ENCODE measurements at regions not wholly inside any gene's neighbourhood (a gene's known extent, or its start where the extent isn't known, plus 50 kb on each side); places are given as distances from the start of the nearest gene placed in this dataset.

- ChIA-PET CTCF (ENCODE audit: partially characterized antibody) (interaction anchor here (0.6 to 2.1 kb wide), 20 partner anchors 12 to 1122 kb away, joined by 3 to 19 read pairs (median 3); no protein-coding TSS in a partner anchor), POLR2A (ENCODE audit: partially characterized antibody) (no interaction called here)
- H4K8ac ChIP-seq (ENCODE audit: extremely low read depth, insufficient read depth, low read length): no peak overlapping the region
- H3K36me3 ChIP-seq (ENCODE audit: control insufficient read depth in 2 of 4, insufficient read depth in 4 of 4, low read length in 3 of 4): no peaks in the 10 kb centered on the region
- no peak overlapping the region for H2BK15ac ChIP-seq (ENCODE audit: low read length)
- DNase-seq (ENCODE audit: low read depth in 1 of 2, low spot score in 2 of 2) (no peak), FAIRE-seq (no peak)
- H3K23me2 ChIP-seq (ENCODE audit: low read depth, low read length): no peaks in the 10 kb centered on the region; the same call in 1 of the 2 replicates
- H3K23ac ChIP-seq (ENCODE audit: insufficient read length): no peak overlapping the region
- no peaks in the 10 kb centered on the region for H3K9me3 ChIP-seq (ENCODE audit: insufficient read depth in 2 of 2, low read depth in 1 of 2, low read length in 1 of 2)
- H2BK12ac ChIP-seq (ENCODE audit: low read depth, low read length): no peak overlapping the region
- no peak overlapping the region for H3K9ac ChIP-seq (replicated peaks in 1 of 4; ENCODE audit: extremely low read depth in 1 of 4, low read depth in 3 of 4, low read length in 3 of 4)
- no peaks in the 10 kb centered on the region for H3K79me2 ChIP-seq (ENCODE audit: control insufficient read depth in 1 of 2, insufficient read depth in 2 of 2, low read length in 2 of 2)
- WGBS, 2 experiments (ENCODE audit: extremely low coverage in 1 of 2, insufficient coverage in 1 of 2, insufficient read length in 1 of 2, insufficient replicate concordance in 2 of 2, low coverage in 1 of 2, low lambda C conversion rate in 2 of 2, missing lambda C conversion rate in 1 of 2): 88% methylated on average over 5 of the region's 5 CpGs; no CpG with 5 or more reads in 1 of the 2 experiments
- H4K91ac ChIP-seq (replicated peaks; ENCODE audit: insufficient read length, low read length): no peak overlapping the region
- H3K14ac ChIP-seq (ENCODE audit: insufficient read length): no peak overlapping the region
- H2AK5ac ChIP-seq (ENCODE audit: low read depth, low read length): no peak overlapping the region
- H2BK120ac ChIP-seq (replicated peaks; ENCODE audit: low read depth, low read length): no peak overlapping the region
- no peak overlapping the region for H4K5ac ChIP-seq (ENCODE audit: insufficient read length, low read depth, low read length)
- no peak overlapping the region for H3K56ac ChIP-seq (replicated peaks; ENCODE audit: insufficient read length, low read depth, low read length)
- no peak overlapping the region for H2BK20ac ChIP-seq (ENCODE audit: low read length)
- H2BK5ac ChIP-seq (ENCODE audit: low read depth, low read length): no peak overlapping the region
- H2AFZ ChIP-seq (ENCODE audit: low read length): no peak overlapping the region
- H3K18ac ChIP-seq (ENCODE audit: extremely low read depth, low read length): no peak overlapping the region
- no peaks in the 10 kb centered on the region for H3K27me3 ChIP-seq (replicated peaks in 1 of 4; ENCODE audit: control insufficient read depth in 3 of 4, extremely low read depth in 1 of 4, insufficient read depth in 3 of 4, low read length in 3 of 4)
- H4K20me1 ChIP-seq (replicated peaks in 1 of 2; ENCODE audit: control insufficient read depth in 1 of 2, insufficient read depth in 2 of 2, low read length in 2 of 2): no peaks in the 10 kb centered on the region
- no peak overlapping the region for H3K27ac ChIP-seq (ENCODE audit: low read depth, low read length)
- H3K79me1 ChIP-seq (ENCODE audit: low read depth, low read length): no peaks in the 10 kb centered on the region
- no peak overlapping the region for H3K4me3 ChIP-seq (ENCODE audit: extremely low read depth in 1 of 4, insufficient read depth in 2 of 4, low read depth in 3 of 4, low read length in 4 of 4)
- no peak overlapping the region for H3K4me2 ChIP-seq (ENCODE audit: insufficient read depth in 1 of 2, low read depth in 2 of 2, low read length in 2 of 2)
- H3K4me1 ChIP-seq (replicated peaks in 1 of 4; ENCODE audit: control insufficient read depth in 3 of 4, insufficient read depth in 4 of 4, low read length in 3 of 4): no peaks in the 10 kb centered on the region
- H3K4ac ChIP-seq (replicated peaks; ENCODE audit: insufficient read length, low read depth, low read length): no peak overlapping the region
- TF ChIP-seq RNF2 (IDR thresholded peaks at IDR 0.05; ENCODE audit: borderline replicate concordance, low read depth, low read length, missing control alignments, poor library complexity, severe bottlenecking) (no peak), EGR1 (IDR thresholded peaks at IDR 0.05; ENCODE audit: borderline replicate concordance, low read depth, low read length) (no peak), SP1 (IDR thresholded peaks at IDR 0.05; ENCODE audit: low read depth, low read length) (no peak), CEBPB (IDR thresholded peaks at IDR 0.05; ENCODE audit: low read depth, low read length) (no peak), BRCA1 (IDR thresholded peaks at IDR 0.05; ENCODE audit: low read depth, low read length) (no peak), SIRT6 (IDR thresholded peaks at IDR 0.05; ENCODE audit: low read length) (no peak), EP300 (IDR thresholded peaks at IDR 0.05; ENCODE audit: borderline replicate concordance in 1 of 2, low read depth in 2 of 2, low read length in 2 of 2) (no peak), TCF12 (IDR thresholded peaks at IDR 0.05; ENCODE audit: low read depth, low read length) (no peak), CTCF (IDR thresholded peaks at IDR 0.05; ENCODE audit: control extremely low read depth in 1 of 3, insufficient read depth in 1 of 3, low read depth in 1 of 3, low read length in 3 of 3) (no peak), SUZ12 (IDR thresholded peaks at IDR 0.05; ENCODE audit: low read length) (no peak), JUND (IDR thresholded peaks at IDR 0.05; ENCODE audit: low read length) (no peak), EZH2 (IDR thresholded peaks at IDR 0.05; ENCODE audit: low read depth, low read length, severe bottlenecking) (no peak)
Observed at GRCh38 chr3:22729212-22729611, 473.9 kb upstream of the UBE2E2 start.

Measured in H1 (cell line).